ENCODE measurements at regions not wholly inside any gene's neighbourhood (a gene's known extent, or its start where the extent isn't known, plus 50 kb on each side); places are given as distances from the start of the nearest gene placed in this dataset.

DNA sequence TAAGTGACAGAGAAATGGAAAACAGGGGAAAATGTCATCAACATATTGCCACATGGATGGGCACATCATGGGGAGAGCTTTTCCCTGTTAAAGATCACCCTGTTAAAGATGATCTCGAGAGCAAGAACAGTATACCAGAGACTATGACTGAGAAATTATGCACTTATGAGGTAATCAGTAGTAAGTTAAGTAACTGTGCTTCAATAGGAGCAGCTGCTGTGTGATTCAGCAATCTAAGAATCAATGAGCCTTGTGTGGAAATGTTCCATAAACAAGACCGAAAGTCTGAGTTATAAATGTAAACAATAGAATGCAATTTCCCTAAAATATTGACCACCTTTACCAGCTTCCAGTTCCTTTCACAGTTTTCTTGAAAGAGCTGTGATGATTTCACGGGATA lies 582.3 kb downstream of the CAAP1 start:
- intact Hi-C loops (cut with micrococcal nuclease; ENCODE audit: unreplicated experiment) = no loop called here
- no peak for DNase-seq (ENCODE audit: low spot score)
- ChIA-PET POLR2A (ENCODE audit: low non-redundant PET) (no interaction called here), CTCF (no interaction called here)
- peaks cover 3% of the 10 kb centered on the region for H3K27me3 ChIP-seq (replicated peaks; ENCODE audit: insufficient read depth, low read depth, low read length, poor library complexity)
- no peak for TF ChIP-seq EZH2 (IDR thresholded peaks at IDR 0.05; ENCODE audit: borderline replicate concordance, low read depth, low read length, poor library complexity, severe bottlenecking)
- TF ChIP-seq, protein P1, sequence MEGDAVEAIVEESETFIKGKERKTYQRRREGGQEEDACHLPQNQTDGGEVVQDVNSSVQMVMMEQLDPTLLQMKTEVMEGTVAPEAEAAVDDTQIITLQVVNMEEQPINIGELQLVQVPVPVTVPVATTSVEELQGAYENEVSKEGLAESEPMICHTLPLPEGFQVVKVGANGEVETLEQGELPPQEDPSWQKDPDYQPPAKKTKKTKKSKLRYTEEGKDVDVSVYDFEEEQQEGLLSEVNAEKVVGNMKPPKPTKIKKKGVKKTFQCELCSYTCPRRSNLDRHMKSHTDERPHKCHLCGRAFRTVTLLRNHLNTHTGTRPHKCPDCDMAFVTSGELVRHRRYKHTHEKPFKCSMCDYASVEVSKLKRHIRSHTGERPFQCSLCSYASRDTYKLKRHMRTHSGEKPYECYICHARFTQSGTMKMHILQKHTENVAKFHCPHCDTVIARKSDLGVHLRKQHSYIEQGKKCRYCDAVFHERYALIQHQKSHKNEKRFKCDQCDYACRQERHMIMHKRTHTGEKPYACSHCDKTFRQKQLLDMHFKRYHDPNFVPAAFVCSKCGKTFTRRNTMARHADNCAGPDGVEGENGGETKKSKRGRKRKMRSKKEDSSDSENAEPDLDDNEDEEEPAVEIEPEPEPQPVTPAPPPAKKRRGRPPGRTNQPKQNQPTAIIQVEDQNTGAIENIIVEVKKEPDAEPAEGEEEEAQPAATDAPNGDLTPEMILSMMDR (conservative IDR thresholded peaks at IDR 0.05; ENCODE audit: low read depth, low read length) = no peak
- H3K36me3 ChIP-seq (ENCODE audit: insufficient read depth, low read length, poor library complexity, severe bottlenecking) = no peaks in the 10 kb centered on the region
- BruUV-seq (replicated peaks) = no TSS peak
- no peak overlapping the region for H3K27ac ChIP-seq (ENCODE audit: low read depth, low read length, poor library complexity, severe bottlenecking)
- no peaks in the 10 kb centered on the region for H3K9me3 ChIP-seq (ENCODE audit: low read depth, low read length, poor library complexity, severe bottlenecking)
- no peak overlapping the region for H3K4me3 ChIP-seq (ENCODE audit: low read depth, low read length, poor library complexity, severe bottlenecking)
- H3K4me1 ChIP-seq (ENCODE audit: insufficient read depth, low read length, poor library complexity, severe bottlenecking) = no peaks in the 10 kb centered on the region

DNA sequence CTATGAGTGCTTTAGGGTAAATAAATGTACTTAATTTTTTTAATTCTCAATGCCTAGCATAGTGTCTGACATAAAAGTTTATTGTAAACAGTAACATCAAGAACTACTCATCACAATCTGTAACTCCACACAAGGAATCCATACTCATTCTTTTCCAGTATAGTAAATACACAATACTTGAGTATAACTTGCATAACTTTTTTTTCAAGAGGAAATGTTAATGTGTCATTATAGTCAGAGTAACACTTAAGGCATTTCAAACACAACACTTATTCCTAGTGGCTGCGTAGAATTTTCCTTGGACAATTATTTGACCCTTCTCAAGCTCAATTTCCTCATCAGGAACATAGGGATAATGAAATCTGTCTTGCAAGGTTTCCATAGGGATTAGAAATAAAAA lies 584.3 kb downstream of the CAAP1 start:
- Histone ChIP-seq H3K9me3 (ENCODE audit: low read depth, low read length, poor library complexity, severe bottlenecking) (no peaks in the 10 kb centered on the region), H3K27ac (ENCODE audit: low read depth, low read length, poor library complexity, severe bottlenecking) (no peak overlapping the region), H3K36me3 (ENCODE audit: insufficient read depth, low read length, poor library complexity, severe bottlenecking) (no peaks in the 10 kb centered on the region), H3K4me3 (ENCODE audit: low read depth, low read length, poor library complexity, severe bottlenecking) (no peak overlapping the region), H3K4me1 (ENCODE audit: insufficient read depth, low read length, poor library complexity, severe bottlenecking) (no peaks in the 10 kb centered on the region), H3K27me3 (replicated peaks; ENCODE audit: insufficient read depth, low read depth, low read length, poor library complexity) (no peaks in the 10 kb centered on the region)
- POLR2A ChIA-PET (ENCODE audit: low non-redundant PET) = no interaction called here
- CTCF ChIA-PET = no interaction called here
- no peak for TF ChIP-seq EZH2 (IDR thresholded peaks at IDR 0.05; ENCODE audit: borderline replicate concordance, low read depth, low read length, poor library complexity, severe bottlenecking)
- TF ChIP-seq, protein P1 (conservative IDR thresholded peaks at IDR 0.05; ENCODE audit: low read depth, low read length) = no peak
- no peak for DNase-seq (ENCODE audit: low spot score)
- intact Hi-C loops (cut with micrococcal nuclease; ENCODE audit: unreplicated experiment) = no loop called here
- BruUV-seq (replicated peaks) = no TSS peak

DNA sequence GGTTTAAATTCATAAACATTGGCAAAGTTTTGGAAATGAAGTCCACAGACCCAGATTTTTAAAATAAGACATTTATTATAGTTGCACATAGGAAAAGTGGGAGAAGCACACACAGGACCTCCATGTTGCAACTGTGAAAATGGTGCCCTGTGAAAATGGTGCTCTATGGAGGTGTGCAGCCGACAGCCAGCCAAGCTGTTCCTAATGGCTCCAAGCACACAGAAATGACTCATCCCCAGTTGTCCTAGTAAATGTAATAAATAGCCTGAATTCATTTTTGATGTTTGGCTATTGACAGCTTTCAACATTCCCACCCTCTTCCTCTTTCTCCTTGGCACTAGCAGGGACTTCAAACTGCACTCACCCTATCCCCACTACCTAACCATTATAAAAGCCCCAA lies 590.9 kb downstream of the CAAP1 start:
- H3K27me3 ChIP-seq (replicated peaks; ENCODE audit: insufficient read depth, low read depth, low read length, poor library complexity) = no peaks in the 10 kb centered on the region
- DNase-seq (ENCODE audit: low spot score) = no peak
- no peaks in the 10 kb centered on the region for H3K4me1 ChIP-seq (ENCODE audit: insufficient read depth, low read length, poor library complexity, severe bottlenecking)
- intact Hi-C loops (cut with micrococcal nuclease; ENCODE audit: unreplicated experiment) = no loop called here
- ChIA-PET CTCF (no interaction called here), POLR2A (ENCODE audit: low non-redundant PET) (no interaction called here)
- H3K4me3 ChIP-seq (ENCODE audit: low read depth, low read length, poor library complexity, severe bottlenecking) = no peak overlapping the region
- no peak overlapping the region for H3K27ac ChIP-seq (ENCODE audit: low read depth, low read length, poor library complexity, severe bottlenecking)
- BruUV-seq (replicated peaks) = no TSS peak
- no peaks in the 10 kb centered on the region for H3K36me3 ChIP-seq (ENCODE audit: insufficient read depth, low read length, poor library complexity, severe bottlenecking)
- H3K9me3 ChIP-seq (ENCODE audit: low read depth, low read length, poor library complexity, severe bottlenecking) = no peaks in the 10 kb centered on the region
- TF ChIP-seq EZH2 (IDR thresholded peaks at IDR 0.05; ENCODE audit: borderline replicate concordance, low read depth, low read length, poor library complexity, severe bottlenecking) = no peak
- TF ChIP-seq, protein P1 (conservative IDR thresholded peaks at IDR 0.05; ENCODE audit: low read depth, low read length) = no peak

Data from A673 (cell line).